ENCODE measurements at regions not wholly inside any gene's neighbourhood (a gene's known extent, or its start where the extent isn't known, plus 50 kb on each side); places are given as distances from the start of the nearest gene placed in this dataset.

- no peak for TF ChIP-seq ZFX (IDR thresholded peaks at IDR 0.05)
- TF ChIP-seq CTCF (conservative IDR thresholded peaks at IDR 0.05): no peak
These were observed 118.6 kb upstream of the DAB2 start for GRCh38 chr5:39543335-39543734.
